Endodermal cell (in vitro differentiated cells): ENCODE measurements at regions not wholly inside any gene's neighbourhood (a gene's known extent, or its start where the extent isn't known, plus 50 kb on each side); places are given as distances from the start of the nearest gene placed in this dataset.
"Not testable (repeated sequence)": the region's sequence is repeated elsewhere in the genome, so short reads cannot be mapped to it uniquely, and the experiment has no call there.

ENCODE experiments used
- DNase-seq: peaks from one replicate; pipeline ENCODE4 v3.0.0-alpha.2; 2017
- H3K27ac ChIP-seq: 2 replicates; pipeline ENCODE4 v1.5.1; 2013; ENCODE audit warnings: mild to moderate bottlenecking, low read depth, low read length, moderate library complexity
- H3K27me3 ChIP-seq: 2 replicates; pipeline ENCODE4 v1.6.1; 2013; ENCODE audit warnings: mild to moderate bottlenecking, low read length, moderate library complexity; ENCODE audit not compliant: insufficient read depth, control insufficient read depth, poor library complexity, severe bottlenecking
- H3K36me3 ChIP-seq: 2 replicates; pipeline ENCODE4 v1.7.0; 2013; ENCODE audit warnings: mild to moderate bottlenecking, low read length, moderate library complexity; ENCODE audit not compliant: control insufficient read depth, insufficient read depth
- H3K4me1 ChIP-seq: one replicate; pipeline ENCODE4 v1.7.0; 2013; ENCODE audit warnings: low read length; ENCODE audit not compliant: control insufficient read depth, insufficient read depth
- H3K4me3 ChIP-seq: 2 replicates; pipeline ENCODE4 v1.5.1; 2013; ENCODE audit warnings: mild to moderate bottlenecking, low read length, moderate library complexity
- H3K9ac ChIP-seq: 2 replicates; pipeline ENCODE4 v1.6.1; 2013; ENCODE audit warnings: mild to moderate bottlenecking, low read length, moderate library complexity; ENCODE audit not compliant: poor library complexity, severe bottlenecking; ENCODE audit errors: extremely low read depth
- H3K9me3 ChIP-seq: 2 replicates; pipeline ENCODE4 v1.6.1; 2013; ENCODE audit warnings: mild to moderate bottlenecking, low read length, moderate library complexity; ENCODE audit not compliant: control insufficient read depth
- H3K27ac Mint-ChIP-seq: 2 replicates; pipeline ENCODE4 v1.8.0; 2020; ENCODE audit warnings: mixed read lengths
- H3K27me3 Mint-ChIP-seq: 2 replicates; pipeline ENCODE4 v1.8.0; 2021; ENCODE audit warnings: mild to moderate bottlenecking, mixed read lengths; ENCODE audit not compliant: insufficient read depth
- H3K36me3 Mint-ChIP-seq: 2 replicates; pipeline ENCODE4 v1.8.0; 2020; ENCODE audit warnings: low read depth, mixed read lengths
- H3K4me1 Mint-ChIP-seq: 2 replicates; pipeline ENCODE4 v1.8.0; 2020; ENCODE audit warnings: mixed read lengths
- H3K4me3 Mint-ChIP-seq: 2 replicates; pipeline ENCODE4 v1.8.0; 2020; ENCODE audit warnings: mild to moderate bottlenecking, moderate library complexity, mixed read lengths
- H3K9me3 Mint-ChIP-seq: 2 replicates; pipeline ENCODE4 v1.8.0; 2020; ENCODE audit warnings: mild to moderate bottlenecking, mixed read lengths
- WGBS, 2 experiments: methylation state at CpG; one replicate each; pipeline versions ENCODE4 v1.1.5 to v1.1.7; 2013; ENCODE audit warnings: missing lambda C conversion rate in 2 of 2, mixed read lengths in 1 of 2; ENCODE audit not compliant: insufficient coverage in 1 of 2, insufficient read length in 1 of 2; 5-methylcytosine and 5-hydroxymethylcytosine counted together

- not testable (repeated sequence) for H3K27ac ChIP-seq, H3K4me3 ChIP-seq, H3K9ac ChIP-seq, H3K36me3 ChIP-seq, H3K27me3 ChIP-seq, DNase-seq, H3K27ac Mint-ChIP-seq, H3K4me1 Mint-ChIP-seq, H3K4me1 ChIP-seq, H3K27me3 Mint-ChIP-seq, H3K9me3 Mint-ChIP-seq, H3K9me3 ChIP-seq, H3K36me3 Mint-ChIP-seq, H3K4me3 Mint-ChIP-seq
- whole genome bisulfite sequencing, 2 experiments = no CpG with 5 or more reads among the region's 26 CpGs
Measured at GRCh38 chr21:6454648-6455340, 4066.6 kb upstream of the TPTE start.

- H3K27me3 Mint-ChIP-seq, DNase-seq, H3K27me3 ChIP-seq, H3K9me3 Mint-ChIP-seq, H3K27ac Mint-ChIP-seq, H3K9ac ChIP-seq, H3K27ac ChIP-seq, H3K4me3 Mint-ChIP-seq, H3K4me1 ChIP-seq, H3K9me3 ChIP-seq, H3K4me1 Mint-ChIP-seq, H3K36me3 Mint-ChIP-seq, H3K36me3 ChIP-seq, H3K4me3 ChIP-seq: not testable (repeated sequence)
- no CpG with 5 or more reads among the region's 18 CpGs for WGBS, 2 experiments
Measured at GRCh38 chr21:6456011-6456661, 4065.2 kb upstream of the TPTE start.

GRCh38 chr21:6459761-6460160, 4061.6 kb upstream of the TPTE start:
- H3K27me3 Mint-ChIP-seq, H3K27ac Mint-ChIP-seq, DNase-seq, H3K36me3 Mint-ChIP-seq, H3K4me1 Mint-ChIP-seq, H3K27ac ChIP-seq, H3K4me1 ChIP-seq, H3K27me3 ChIP-seq, H3K9me3 Mint-ChIP-seq, H3K9me3 ChIP-seq, H3K4me3 ChIP-seq, H3K4me3 Mint-ChIP-seq, H3K9ac ChIP-seq, H3K36me3 ChIP-seq: not testable (repeated sequence)
- no CpG with 5 or more reads among the region's 12 CpGs for WGBS, 2 experiments

GRCh38 chr21:6461358-6461757, 4060.0 kb upstream of the TPTE start:
- not testable (repeated sequence) for H3K27ac ChIP-seq, H3K4me3 ChIP-seq, H3K36me3 ChIP-seq, H3K4me1 Mint-ChIP-seq, H3K9ac ChIP-seq, H3K27me3 ChIP-seq, H3K4me3 Mint-ChIP-seq, H3K4me1 ChIP-seq, H3K9me3 Mint-ChIP-seq, H3K27ac Mint-ChIP-seq, H3K27me3 Mint-ChIP-seq, DNase-seq, H3K9me3 ChIP-seq, H3K36me3 Mint-ChIP-seq
- no CpG with 5 or more reads among the region's 10 CpGs for WGBS, 2 experiments

- H3K4me3 Mint-ChIP-seq, H3K27ac ChIP-seq, H3K9me3 ChIP-seq, H3K9ac ChIP-seq, H3K36me3 ChIP-seq, H3K9me3 Mint-ChIP-seq, H3K4me3 ChIP-seq, H3K4me1 Mint-ChIP-seq, H3K27ac Mint-ChIP-seq, DNase-seq, H3K36me3 Mint-ChIP-seq, H3K4me1 ChIP-seq, H3K27me3 ChIP-seq, H3K27me3 Mint-ChIP-seq: not testable (repeated sequence)
- no CpG with 5 or more reads among the region's 11 CpGs for WGBS, 2 experiments
Measured at GRCh38 chr21:6464419-6464818, 4057.0 kb upstream of the TPTE start.

GRCh38 chr21:6466081-6466698, 4055.2 kb upstream of the TPTE start:
- H3K9ac ChIP-seq, H3K36me3 ChIP-seq, H3K9me3 ChIP-seq, H3K27me3 Mint-ChIP-seq, DNase-seq, H3K27ac ChIP-seq, H3K27ac Mint-ChIP-seq, H3K9me3 Mint-ChIP-seq, H3K27me3 ChIP-seq, H3K4me3 Mint-ChIP-seq, H3K4me1 Mint-ChIP-seq, H3K4me1 ChIP-seq, H3K4me3 ChIP-seq, H3K36me3 Mint-ChIP-seq: not testable (repeated sequence)
- WGBS, 2 experiments = no CpG with 5 or more reads among the region's 62 CpGs

- not testable (repeated sequence) for H3K9me3 ChIP-seq, H3K27ac ChIP-seq, H3K4me1 Mint-ChIP-seq, H3K9me3 Mint-ChIP-seq, H3K36me3 Mint-ChIP-seq, H3K4me3 Mint-ChIP-seq, H3K4me1 ChIP-seq, DNase-seq, H3K27ac Mint-ChIP-seq, H3K27me3 Mint-ChIP-seq, H3K4me3 ChIP-seq, H3K27me3 ChIP-seq, H3K9ac ChIP-seq, H3K36me3 ChIP-seq
- WGBS, 2 experiments = no CpG with 5 or more reads among the region's 33 CpGs
Measured at GRCh38 chr21:6466707-6467106, 4054.7 kb upstream of the TPTE start.
